HEK293 (cell line): ENCODE measurements at regions not wholly inside any gene's neighbourhood (a gene's known extent, or its start where the extent isn't known, plus 50 kb on each side); places are given as distances from the start of the nearest gene placed in this dataset.

Experiments used
- CTCF ChIA-PET: fragments of 350-600 bp; formaldehyde crosslinking; extraction: SDS; loops from one replicate; lab custom pipeline; 2021; ENCODE audit warnings: antibody characterized with exemption; lab: Yijun Ruan, JAX
- POLR2A ChIA-PET: fragments of 300-600 bp; formaldehyde crosslinking; extraction: SDS; loops from one replicate; lab custom pipeline; 2020; ENCODE audit warnings: antibody characterized with exemption, inconsistent platforms; lab: Yijun Ruan, JAX
- H3K27ac ChIP-seq: fragments of 200-500 bp; sonication (Bioruptor generic); 2 replicates; pipeline ENCODE4 v1.5.1; 2014; ENCODE audit warnings: low read depth, low read length, control low read depth, inconsistent platforms; ENCODE audit errors: extremely low read depth
- H3K36me3 ChIP-seq, 2 experiments: fragments of 200-500 bp in 1 of 2; sonication (Bioruptor generic) in 1 of 2; 1 replicate in 1 of 2; 2 replicates in 1 of 2; pipeline ENCODE4 v1.5.1; 2014 to 2017; ENCODE audit warnings: inconsistent platforms in 2 of 2, low read length in 2 of 2; ENCODE audit not compliant: control insufficient read depth in 2 of 2, insufficient read depth in 1 of 2
- H3K4me1 ChIP-seq: fragments of 200-500 bp; sonication (Bioruptor generic); 2 replicates; pipeline ENCODE4 v1.5.1; 2014; ENCODE audit warnings: mild to moderate bottlenecking, low read length, inconsistent platforms; ENCODE audit not compliant: control insufficient read depth, insufficient read depth
- H3K4me3 ChIP-seq: 2 replicates; pipeline ENCODE4 v1.5.1; 2011; ENCODE audit warnings: low read depth, mild to moderate bottlenecking, control low read depth, low read length, moderate library complexity
- H3K9me3 ChIP-seq: fragments of 200-500 bp; sonication (Bioruptor generic); 2 replicates; pipeline ENCODE4 v1.5.1; 2014; ENCODE audit warnings: low read depth, low read length, inconsistent platforms; ENCODE audit not compliant: control insufficient read depth, insufficient read depth
- HOXA7 ChIP-seq: sonication (generic); formaldehyde crosslinking; IDR thresholded peaks from 2 replicates; pipeline ENCODE4 v1.8.1; 2022; ENCODE audit warnings: missing genetic modification reagents, borderline replicate concordance
- KLF1 ChIP-seq: fragments of 450-650 bp; formaldehyde crosslinking; IDR thresholded peaks from 2 replicates; pipeline ENCODE4 v1.5.1; 2016; ENCODE audit warnings: missing biosample characterization, missing genetic modification characterization
- KLF10 ChIP-seq: fragments of 450-650 bp; IDR thresholded peaks from 2 replicates; pipeline ENCODE4 v1.5.1; 2018; ENCODE audit warnings: missing biosample characterization, mild to moderate bottlenecking, missing genetic modification characterization
- SALL2 ChIP-seq: fragments of 450-650 bp; formaldehyde crosslinking; IDR thresholded peaks from 2 replicates; pipeline ENCODE4 v1.5.0; 2017; ENCODE audit warnings: missing biosample characterization, mild to moderate bottlenecking, missing genetic modification characterization, borderline replicate concordance
- ZNF132 ChIP-seq: fragments of 450-650 bp; formaldehyde crosslinking; IDR thresholded peaks from 2 replicates; pipeline ENCODE4 v1.5.1; 2017; ENCODE audit warnings: missing biosample characterization, missing genetic modification characterization, borderline replicate concordance
- ZNF169 ChIP-seq: fragments of 450-650 bp; formaldehyde crosslinking; IDR thresholded peaks from 2 replicates; pipeline ENCODE4 v1.5.1; 2016; ENCODE audit warnings: missing biosample characterization, missing genetic modification characterization
- ZNF202 ChIP-seq: fragments of 450-650 bp; formaldehyde crosslinking; IDR thresholded peaks from 2 replicates; pipeline ENCODE4 v1.5.1; 2016; ENCODE audit warnings: missing biosample characterization, missing genetic modification characterization, borderline replicate concordance
- ZNF214 ChIP-seq: fragments of 450-650 bp; formaldehyde crosslinking; IDR thresholded peaks from 2 replicates; pipeline ENCODE4 v1.5.1; 2017; ENCODE audit warnings: missing biosample characterization, mild to moderate bottlenecking, missing genetic modification characterization, borderline replicate concordance
- ZNF239 ChIP-seq: fragments of 450-650 bp; formaldehyde crosslinking; IDR thresholded peaks from 2 replicates; pipeline ENCODE4 v1.5.1; 2016; ENCODE audit warnings: missing biosample characterization, missing genetic modification characterization
- ZNF302 ChIP-seq: fragments of 450-650 bp; formaldehyde crosslinking; IDR thresholded peaks from 2 replicates; pipeline ENCODE4 v1.5.1; 2016; ENCODE audit warnings: missing biosample characterization, missing genetic modification characterization, low read depth
- ZNF341 ChIP-seq: fragments of 450-650 bp; formaldehyde crosslinking; IDR thresholded peaks from 2 replicates; pipeline ENCODE4; 2016; ENCODE audit warnings: low read depth, missing biosample characterization, missing genetic modification characterization
- ZNF366 ChIP-seq: fragments of 450-650 bp; formaldehyde crosslinking; conservative IDR thresholded peaks from 2 replicates; pipeline ENCODE4 v1.5.1; 2016; ENCODE audit warnings: missing biosample characterization, missing genetic modification characterization
- ZNF544 ChIP-seq: fragments of 450-650 bp; formaldehyde crosslinking; IDR thresholded peaks from 2 replicates; pipeline ENCODE4 v1.5.0; 2017; ENCODE audit warnings: missing biosample characterization, missing genetic modification characterization
- ZNF558 ChIP-seq: fragments of 450-650 bp; formaldehyde crosslinking; IDR thresholded peaks from 2 replicates; pipeline ENCODE4 v1.5.1; 2016; ENCODE audit warnings: missing biosample characterization, missing genetic modification characterization
- ZNF626 ChIP-seq: fragments of 450-650 bp; sonication (Bioruptor Pico); formaldehyde crosslinking; IDR thresholded peaks from 2 replicates; pipeline ENCODE4 v1.5.1; 2018; ENCODE audit warnings: missing biosample characterization, missing genetic modification characterization, inconsistent platforms
- ZNF660 ChIP-seq: fragments of 450-650 bp; IDR thresholded peaks from 2 replicates; pipeline ENCODE4 v1.5.1; 2018; ENCODE audit warnings: missing biosample characterization, mild to moderate bottlenecking, missing genetic modification characterization
- TF ChIP-seq, protein P1 (sequence below): fragments of 450-650 bp; formaldehyde crosslinking; IDR thresholded peaks from 2 replicates; pipeline ENCODE4 v1.5.1; 2016; ENCODE audit warnings: missing biosample characterization, missing genetic modification characterization
- TF ChIP-seq, protein P2 (sequence below): fragments of 450-650 bp; formaldehyde crosslinking; IDR thresholded peaks from 2 replicates; pipeline ENCODE4 v1.5.1; 2016; ENCODE audit warnings: missing biosample characterization, missing genetic modification characterization
- TF ChIP-seq, protein P3 (sequence below): fragments of 450-650 bp; formaldehyde crosslinking; IDR thresholded peaks from 2 replicates; pipeline ENCODE4 v1.5.1; 2017; ENCODE audit warnings: missing biosample characterization, missing genetic modification characterization
- TF ChIP-seq, protein P4 (sequence below): sonication (generic); formaldehyde crosslinking; IDR thresholded peaks from 2 replicates; pipeline ENCODE4 v1.8.1; 2022; ENCODE audit warnings: mild to moderate bottlenecking, moderate library complexity, missing genetic modification reagents

DNA sequence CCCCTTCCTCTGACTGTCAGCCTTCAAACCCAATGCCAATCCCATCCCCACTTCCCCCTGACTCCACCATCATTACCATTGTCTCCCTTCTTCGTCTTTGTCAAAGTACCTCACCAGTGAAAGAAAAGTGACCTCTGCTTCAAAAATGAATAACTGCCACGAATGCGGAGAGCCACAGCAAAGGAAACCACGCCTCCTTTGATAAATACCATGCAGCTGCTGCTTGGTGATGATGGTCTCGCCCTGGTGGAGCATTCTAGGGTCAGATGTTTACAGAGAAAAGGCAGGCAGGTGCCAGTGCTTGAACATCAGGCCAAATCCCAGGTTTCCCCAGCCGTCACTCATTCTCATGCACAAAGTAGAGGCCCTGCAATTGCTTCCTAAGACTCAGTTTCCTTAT, 162.2 kb downstream of the BCL11A start (continued):
- TF ChIP-seq, protein P1, sequence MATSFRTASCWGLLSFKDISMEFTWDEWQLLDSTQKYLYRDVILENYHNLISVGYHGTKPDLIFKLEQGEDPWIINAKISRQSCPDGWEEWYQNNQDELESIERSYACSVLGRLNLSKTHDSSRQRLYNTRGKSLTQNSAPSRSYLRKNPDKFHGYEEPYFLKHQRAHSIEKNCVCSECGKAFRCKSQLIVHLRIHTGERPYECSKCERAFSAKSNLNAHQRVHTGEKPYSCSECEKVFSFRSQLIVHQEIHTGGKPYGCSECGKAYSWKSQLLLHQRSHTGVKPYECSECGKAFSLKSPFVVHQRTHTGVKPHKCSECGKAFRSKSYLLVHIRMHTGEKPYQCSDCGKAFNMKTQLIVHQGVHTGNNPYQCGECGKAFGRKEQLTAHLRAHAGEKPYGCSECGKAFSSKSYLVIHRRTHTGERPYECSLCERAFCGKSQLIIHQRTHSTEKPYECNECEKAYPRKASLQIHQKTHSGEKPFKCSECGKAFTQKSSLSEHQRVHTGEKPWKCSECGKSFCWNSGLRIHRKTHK (tag by site-specific recombination), result no peak
- no peak for TF ChIP-seq ZNF341 (tag by site-specific recombination)

DNA sequence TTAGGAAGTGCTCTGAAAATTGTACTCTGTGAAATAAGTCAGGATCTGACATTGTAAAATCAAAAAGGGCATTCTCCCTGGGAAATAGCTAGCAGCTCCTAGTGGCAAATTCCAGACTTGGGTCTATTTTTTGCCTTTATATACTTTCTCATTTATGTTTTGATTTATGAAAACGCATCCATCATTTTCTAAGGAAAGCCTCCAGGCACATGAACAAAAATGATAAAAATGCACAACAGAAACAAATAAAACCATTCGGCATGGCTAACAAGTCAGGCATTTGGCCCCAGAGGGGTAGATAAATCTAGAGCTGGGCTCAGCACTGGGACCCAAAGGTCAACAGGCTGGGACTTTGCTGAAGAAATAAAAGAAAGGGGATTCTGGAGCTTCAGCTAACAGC, 167.0 kb downstream of the BCL11A start:
- H3K4me1 ChIP-seq, result no peaks in the 10 kb centered on the region
- H3K4me3 ChIP-seq, result no peak overlapping the region
- no peaks in the 10 kb centered on the region for H3K36me3 ChIP-seq
- CTCF ChIA-PET, result interaction anchor here (0.6 to 1.0 kb wide), 3 partner anchors 10 to 160 kb away, joined by 3 to 4 read pairs (median 3); no protein-coding TSS in a partner anchor
- TF ChIP-seq ZNF132 (tag by site-specific recombination) (no peak), ZNF544 (tag by site-specific recombination) (no peak), ZNF660 (tag by site-specific recombination) (no peak)
- TF ChIP-seq, protein P2, sequence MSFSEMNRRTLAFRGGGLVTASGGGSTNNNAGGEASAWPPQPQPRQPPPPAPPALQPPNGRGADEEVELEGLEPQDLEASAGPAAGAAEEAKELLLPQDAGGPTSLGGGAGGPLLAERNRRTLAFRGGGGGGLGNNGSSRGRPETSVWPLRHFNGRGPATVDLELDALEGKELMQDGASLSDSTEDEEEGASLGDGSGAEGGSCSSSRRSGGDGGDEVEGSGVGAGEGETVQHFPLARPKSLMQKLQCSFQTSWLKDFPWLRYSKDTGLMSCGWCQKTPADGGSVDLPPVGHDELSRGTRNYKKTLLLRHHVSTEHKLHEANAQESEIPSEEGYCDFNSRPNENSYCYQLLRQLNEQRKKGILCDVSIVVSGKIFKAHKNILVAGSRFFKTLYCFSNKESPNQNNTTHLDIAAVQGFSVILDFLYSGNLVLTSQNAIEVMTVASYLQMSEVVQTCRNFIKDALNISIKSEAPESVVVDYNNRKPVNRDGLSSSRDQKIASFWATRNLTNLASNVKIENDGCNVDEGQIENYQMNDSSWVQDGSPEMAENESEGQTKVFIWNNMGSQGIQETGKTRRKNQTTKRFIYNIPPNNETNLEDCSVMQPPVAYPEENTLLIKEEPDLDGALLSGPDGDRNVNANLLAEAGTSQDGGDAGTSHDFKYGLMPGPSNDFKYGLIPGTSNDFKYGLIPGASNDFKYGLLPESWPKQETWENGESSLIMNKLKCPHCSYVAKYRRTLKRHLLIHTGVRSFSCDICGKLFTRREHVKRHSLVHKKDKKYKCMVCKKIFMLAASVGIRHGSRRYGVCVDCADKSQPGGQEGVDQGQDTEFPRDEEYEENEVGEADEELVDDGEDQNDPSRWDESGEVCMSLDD (tag by site-specific recombination), result no peak
- TF ChIP-seq, protein P1 (tag by site-specific recombination), result no peak
- no peak overlapping the region for H3K27ac ChIP-seq
- POLR2A ChIA-PET, result interaction anchor here (0.6 kb wide), 1 partner anchor 143 kb away, joined by 5 read pairs; no protein-coding TSS in a partner anchor
- H3K9me3 ChIP-seq, result no peaks in the 10 kb centered on the region

DNA sequence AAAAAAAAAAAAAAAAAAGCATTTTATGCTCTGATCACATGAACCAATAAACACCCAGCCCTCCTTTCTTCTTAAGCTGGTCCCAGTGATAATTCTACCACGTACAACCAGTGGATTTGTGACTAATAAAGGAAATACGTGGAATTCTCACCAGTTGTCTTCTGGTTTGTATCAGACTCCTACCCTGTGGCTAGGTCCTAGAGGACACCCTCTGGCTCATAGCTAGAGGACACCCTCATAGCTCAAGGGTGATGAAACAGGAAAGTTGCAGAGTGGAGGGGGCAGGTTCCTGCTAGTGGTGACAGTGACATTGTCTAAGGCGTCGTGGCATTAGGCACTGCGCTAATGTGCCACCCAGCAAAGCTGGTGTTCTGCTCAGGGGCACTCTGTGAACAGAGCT, 167.8 kb downstream of the BCL11A start:
- ChIA-PET POLR2A (no interaction called here), CTCF (no interaction called here)
- H3K27ac ChIP-seq, result no peak overlapping the region
- H3K4me1 ChIP-seq, result no peaks in the 10 kb centered on the region
- H3K36me3 ChIP-seq, result no peaks in the 10 kb centered on the region
- no peaks in the 10 kb centered on the region for H3K9me3 ChIP-seq
- TF ChIP-seq ZNF239 (tag by site-specific recombination), result no peak
- TF ChIP-seq ZNF202, result no peak
- no peak overlapping the region for H3K4me3 ChIP-seq

DNA sequence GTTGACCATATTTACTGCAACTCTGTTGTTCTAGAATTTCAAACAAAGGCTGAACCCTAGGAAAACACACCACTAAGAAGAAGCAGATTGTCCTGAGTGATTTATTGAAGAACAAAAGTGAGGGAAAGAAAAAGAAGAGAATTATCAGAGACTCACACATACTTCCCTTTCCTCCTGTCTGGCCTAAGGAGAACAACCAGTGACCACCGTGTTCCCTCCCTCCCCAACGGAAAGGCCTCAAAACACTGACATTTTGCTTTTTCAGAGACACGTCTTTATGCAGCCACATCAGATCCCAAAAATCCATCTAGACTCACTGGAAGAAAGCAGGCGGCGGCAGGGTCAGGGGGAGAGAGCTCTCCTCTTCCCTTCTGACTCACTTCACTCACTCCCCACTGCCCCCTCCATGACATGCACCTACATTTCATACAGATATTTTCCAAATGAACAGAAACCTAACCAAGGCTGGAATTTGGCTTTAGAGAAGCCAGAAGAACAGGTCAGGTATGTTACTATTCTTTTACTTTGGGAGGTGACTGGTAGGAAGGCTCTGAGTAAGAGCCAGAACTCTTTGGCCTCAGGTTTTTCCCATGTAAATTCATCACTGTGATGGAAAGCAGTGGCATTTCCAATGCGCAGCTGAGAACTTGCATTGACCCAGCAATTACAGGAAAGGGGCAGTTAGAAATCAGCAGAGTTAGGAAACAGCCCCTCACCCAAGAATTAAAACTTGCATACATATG, 169.9 kb downstream of the BCL11A start:
- H3K27ac ChIP-seq, result no peak overlapping the region
- ChIA-PET CTCF (interaction anchor here (0.6 kb wide), 1 partner anchor 23 kb away, joined by 4 read pairs; no protein-coding TSS in a partner anchor), POLR2A (no interaction called here)
- no peaks in the 10 kb centered on the region for H3K4me1 ChIP-seq
- H3K4me3 ChIP-seq, result no peak overlapping the region
- H3K9me3 ChIP-seq, result no peaks in the 10 kb centered on the region
- H3K36me3 ChIP-seq, result no peaks in the 10 kb centered on the region
- TF ChIP-seq ZNF558 (tag by site-specific recombination) (no peak), HOXA7 (no peak), ZNF239 (tag by site-specific recombination) (no peak), ZNF169 (tag by site-specific recombination) (no peak), KLF1 (tag by site-specific recombination) (no peak), ZNF302 (tag by site-specific recombination) (no peak), ZNF626 (tag by site-specific recombination) (no peak), SALL2 (tag by site-specific recombination) (no peak), ZNF214 (tag by site-specific recombination) (no peak), ZNF366 (tag by site-specific recombination) (no peak), KLF10 (tag by site-specific recombination) (no peak)
- TF ChIP-seq, protein P3, sequence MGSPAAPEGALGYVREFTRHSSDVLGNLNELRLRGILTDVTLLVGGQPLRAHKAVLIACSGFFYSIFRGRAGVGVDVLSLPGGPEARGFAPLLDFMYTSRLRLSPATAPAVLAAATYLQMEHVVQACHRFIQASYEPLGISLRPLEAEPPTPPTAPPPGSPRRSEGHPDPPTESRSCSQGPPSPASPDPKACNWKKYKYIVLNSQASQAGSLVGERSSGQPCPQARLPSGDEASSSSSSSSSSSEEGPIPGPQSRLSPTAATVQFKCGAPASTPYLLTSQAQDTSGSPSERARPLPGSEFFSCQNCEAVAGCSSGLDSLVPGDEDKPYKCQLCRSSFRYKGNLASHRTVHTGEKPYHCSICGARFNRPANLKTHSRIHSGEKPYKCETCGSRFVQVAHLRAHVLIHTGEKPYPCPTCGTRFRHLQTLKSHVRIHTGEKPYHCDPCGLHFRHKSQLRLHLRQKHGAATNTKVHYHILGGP (tag by site-specific recombination), result no peak
- TF ChIP-seq, protein P4, sequence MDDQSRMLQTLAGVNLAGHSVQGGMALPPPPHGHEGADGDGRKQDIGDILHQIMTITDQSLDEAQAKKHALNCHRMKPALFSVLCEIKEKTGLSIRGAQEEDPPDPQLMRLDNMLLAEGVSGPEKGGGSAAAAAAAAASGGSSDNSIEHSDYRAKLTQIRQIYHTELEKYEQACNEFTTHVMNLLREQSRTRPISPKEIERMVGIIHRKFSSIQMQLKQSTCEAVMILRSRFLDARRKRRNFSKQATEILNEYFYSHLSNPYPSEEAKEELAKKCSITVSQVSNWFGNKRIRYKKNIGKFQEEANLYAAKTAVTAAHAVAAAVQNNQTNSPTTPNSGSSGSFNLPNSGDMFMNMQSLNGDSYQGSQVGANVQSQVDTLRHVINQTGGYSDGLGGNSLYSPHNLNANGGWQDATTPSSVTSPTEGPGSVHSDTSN (CRISPR knock-in tag), result no peak
